ENCODE measurements at regions not wholly inside any gene's neighbourhood (a gene's known extent, or its start where the extent isn't known, plus 50 kb on each side); places are given as distances from the start of the nearest gene placed in this dataset.

GRCh38 chr14:101048766-101049165, 145.2 kb upstream of the RTL1 start:
- DNase-seq = no peak

GRCh38 chr14:101049511-101049910, 146.0 kb upstream of the RTL1 start:
- DNase-seq = no peak

GRCh38 chr14:101049942-101050341, 146.4 kb upstream of the RTL1 start:
- no peak for DNase-seq

- DNase-seq = no peak
Observed at GRCh38 chr14:101050901-101051490, 147.5 kb upstream of the RTL1 start.

- no peak for DNase-seq
Observed at GRCh38 chr14:101054671-101055070, 151.1 kb upstream of the RTL1 start.

GRCh38 chr14:101055106-101055662, 151.7 kb upstream of the RTL1 start:
- DNase-seq = no peak

- no peak for DNase-seq
Observed at GRCh38 chr14:101055776-101056374, 152.4 kb upstream of the RTL1 start.

- DNase-seq = no peak
Observed at GRCh38 chr14:101056446-101056845, 152.9 kb upstream of the RTL1 start.

- DNase-seq = no peak
Observed at GRCh38 chr14:101057394-101057793, 153.9 kb upstream of the RTL1 start.

GRCh38 chr14:101058571-101058970, 155.0 kb upstream of the RTL1 start:
- no peak for DNase-seq

GRCh38 chr14:101060171-101060601, 156.7 kb upstream of the RTL1 start:
- no peak for DNase-seq

GRCh38 chr14:101061411-101062064, 158.0 kb upstream of the RTL1 start:
- no peak for DNase-seq

- no peak for DNase-seq
Observed at GRCh38 chr14:101062065-101062450, 158.5 kb upstream of the RTL1 start.

- no peak for DNase-seq
Observed at GRCh38 chr14:101062601-101063000, 159.1 kb upstream of the RTL1 start.

GRCh38 chr14:101063121-101063520, 159.6 kb upstream of the RTL1 start:
- DNase-seq = no peak

GRCh38 chr14:101064121-101064661, 160.7 kb upstream of the RTL1 start:
- no peak for DNase-seq

GRCh38 chr14:101064718-101065117, 161.2 kb upstream of the RTL1 start:
- DNase-seq = no peak

- DNase-seq = no peak
Observed at GRCh38 chr14:101065246-101065645, 161.7 kb upstream of the RTL1 start.

- no peak for DNase-seq
Observed at GRCh38 chr14:101065696-101066694, 162.5 kb upstream of the RTL1 start.

GRCh38 chr14:101066826-101067510, 163.4 kb upstream of the RTL1 start:
- DNase-seq = no peak

GRCh38 chr14:101068313-101069227, 165.0 kb upstream of the RTL1 start:
- DNase-seq = no peak
